ENCODE measurements at regions not wholly inside any gene's neighbourhood (a gene's known extent, or its start where the extent isn't known, plus 50 kb on each side); places are given as distances from the start of the nearest gene placed in this dataset.

- no peak for TF ChIP-seq EZH2 (IDR thresholded peaks at IDR 0.05; ENCODE audit: low read length, missing control alignments)
- no peak for TF ChIP-seq CTCF (conservative IDR thresholded peaks at IDR 0.05 in 1 of 2, IDR thresholded peaks at IDR 0.05 in 1 of 2; ENCODE audit: low read depth in 1 of 2, low read length in 2 of 2)
Observed at GRCh38 chr12:43097471-43097870, 454.5 kb downstream of the ADAMTS20 start.

Measured in fibroblast of lung (primary cell).